SK-N-SH (cell line): ENCODE measurements at regions not wholly inside any gene's neighbourhood (a gene's known extent, or its start where the extent isn't known, plus 50 kb on each side); places are given as distances from the start of the nearest gene placed in this dataset.

ENCODE experiments used
- CTCF ChIA-PET: fragments of 300-600, 350-600 bp; formaldehyde crosslinking; extraction: SDS; loops from one replicate; lab custom pipeline; 2021; lab: Yijun Ruan, JAX
- POLR2A ChIA-PET: fragments of 350-600 bp; sonication (Branson Sonifier 250); formaldehyde crosslinking; extraction: SDS; loops from one replicate; lab custom pipeline; 2020; ENCODE audit warnings: antibody characterized with exemption, inconsistent platforms; lab: Yijun Ruan, JAX
- DNase-seq: peaks from one replicate; pipeline ENCODE4 v3.0.0; 2012
- H2AFZ ChIP-seq: fragments of 200-600 bp; sonication (generic); 2 replicates; pipeline ENCODE4 v1.8.1; 2016; ENCODE audit warnings: antibody characterized with exemption, mild to moderate bottlenecking, low read depth
- H3F3A ChIP-seq: fragments of 200-600 bp; sonication (generic); replicated peaks from 2 replicates; pipeline ENCODE3; 2016; ENCODE audit warnings: antibody characterized with exemption, mild to moderate bottlenecking; ENCODE audit not compliant: insufficient read depth
- H3K27ac ChIP-seq, 2 experiments: fragments of 200-500 bp in 1 of 2; fragments of 200-600 bp in 1 of 2; sonication (Bioruptor generic) in 1 of 2; sonication (generic), shearing (Covaris generic) in 1 of 2; 2 replicates each; pipeline versions ENCODE4 v1.5.1 to v1.6.1; 2014 to 2016; ENCODE audit warnings: low read depth in 2 of 2, inconsistent platforms in 1 of 2, low read length in 1 of 2, mild to moderate bottlenecking in 1 of 2, mixed read lengths in 1 of 2
- H3K27me3 ChIP-seq: fragments of 200-600 bp; sonication (generic), shearing (Covaris generic); 2 replicates; pipeline ENCODE4 v1.6.1; 2016; ENCODE audit warnings: mixed run types; ENCODE audit not compliant: insufficient read depth
- H3K36me3 ChIP-seq, 2 experiments: fragments of 200-500 bp in 1 of 2; fragments of 200-600 bp in 1 of 2; sonication (Bioruptor generic) in 1 of 2; sonication (generic) in 1 of 2; replicated peaks in 1 of 2; 2 replicates each; pipeline versions ENCODE3 to v1.5.1; 2014 to 2016; ENCODE audit warnings: low read length in 1 of 2, mild to moderate bottlenecking in 1 of 2; ENCODE audit not compliant: insufficient read depth in 2 of 2, control insufficient read depth in 1 of 2
- H3K4me1 ChIP-seq, 2 experiments: fragments of 200-500 bp in 1 of 2; fragments of 200-600 bp in 1 of 2; sonication (Bioruptor generic) in 1 of 2; sonication (generic), shearing (Covaris generic) in 1 of 2; 2 replicates each; pipeline versions ENCODE4 v1.5.1 to v1.6.1; 2014 to 2016; ENCODE audit warnings: low read depth in 1 of 2, low read length in 1 of 2, mixed run types in 1 of 2; ENCODE audit not compliant: insufficient read depth in 2 of 2, control insufficient read depth in 1 of 2
- H3K4me2 ChIP-seq: fragments of 200-600 bp; sonication (generic), shearing (Covaris generic); 2 replicates; pipeline ENCODE4 v1.6.1; 2017; ENCODE audit warnings: mixed run types
- H3K4me3 ChIP-seq, 2 experiments: fragments of 200-500 bp in 1 of 2; fragments of 200-600 bp in 1 of 2; sonication (Bioruptor generic) in 1 of 2; sonication (generic), shearing (Covaris generic) in 1 of 2; 2 replicates each; pipeline versions ENCODE4 v1.5.1 to v1.8.1; 2014 to 2016; ENCODE audit warnings: low read depth in 2 of 2, inconsistent platforms in 1 of 2, low read length in 1 of 2, mild to moderate bottlenecking in 1 of 2, mixed read lengths in 1 of 2, moderate library complexity in 1 of 2
- H3K79me2 ChIP-seq: fragments of 200-600 bp; sonication (generic); 2 replicates; pipeline ENCODE4 v1.8.1; 2017; ENCODE audit warnings: mild to moderate bottlenecking; ENCODE audit not compliant: insufficient read depth
- H3K9ac ChIP-seq: fragments of 200-600 bp; sonication (generic); 2 replicates; pipeline ENCODE4 v1.6.1; 2017; ENCODE audit warnings: mixed run types
- H3K9me2 ChIP-seq: fragments of 200-600 bp; sonication (generic); 2 replicates; pipeline ENCODE4 v1.6.1; 2017; ENCODE audit warnings: mixed run types
- H3K9me3 ChIP-seq: fragments of 200-600 bp; sonication (generic); 2 replicates; pipeline ENCODE4 v1.6.1; 2017; ENCODE audit warnings: mixed run types, mild to moderate bottlenecking, moderate library complexity
- H4K20me1 ChIP-seq: fragments of 200-600 bp; sonication (generic); 2 replicates; pipeline ENCODE4 v1.6.1; 2017; ENCODE audit warnings: mild to moderate bottlenecking, mixed run types; ENCODE audit not compliant: insufficient read depth
- FOXJ3 ChIP-seq: sonication (generic); formaldehyde crosslinking; IDR thresholded peaks from 2 replicates; pipeline ENCODE4 v1.5.1; 2020; ENCODE audit warnings: mild to moderate bottlenecking, missing genetic modification reagents
- GABPA ChIP-seq: IDR thresholded peaks from 2 replicates; pipeline ENCODE4 v1.4.0; 2012; ENCODE audit warnings: low read depth, mild to moderate bottlenecking
- NFIC ChIP-seq: IDR thresholded peaks from 2 replicates; pipeline ENCODE4 v1.4.0; 2012; ENCODE audit warnings: borderline replicate concordance
- NRF1 ChIP-seq: IDR thresholded peaks from 2 replicates; pipeline ENCODE4 v1.6.1; 2012; ENCODE audit warnings: low read depth, mild to moderate bottlenecking, low read length
- RAD21 ChIP-seq: IDR thresholded peaks from 2 replicates; pipeline ENCODE4 v1.6.1; 2012; ENCODE audit warnings: mild to moderate bottlenecking, low read length
- TAF1 ChIP-seq: IDR thresholded peaks from 2 replicates; pipeline ENCODE4 v1.6.1; 2012; ENCODE audit warnings: low read depth, mild to moderate bottlenecking, low read length, moderate library complexity, borderline replicate concordance
- YY1 ChIP-seq: IDR thresholded peaks from 2 replicates; pipeline ENCODE4 v1.4.0; 2012; ENCODE audit warnings: low read depth, mild to moderate bottlenecking
- WGBS: methylation state at CpG from one replicate; pipeline ENCODE4 v1.1.6; 2017; ENCODE audit warnings: low lambda C conversion rate; 5-methylcytosine and 5-hydroxymethylcytosine counted together
- TF ChIP-seq, protein P1 (sequence below): fragments of 200-600 bp; sonication (generic); IDR thresholded peaks from 2 replicates; pipeline ENCODE4 v1.6.1; 2017; ENCODE audit warnings: antibody characterized with exemption, mild to moderate bottlenecking, moderate library complexity
- TF ChIP-seq, protein P2 (sequence below): fragments of 150-350 bp; IDR thresholded peaks from 2 replicates; pipeline ENCODE4 v1.6.1; 2016; ENCODE audit warnings: mild to moderate bottlenecking, low read depth, low read length

DNA sequence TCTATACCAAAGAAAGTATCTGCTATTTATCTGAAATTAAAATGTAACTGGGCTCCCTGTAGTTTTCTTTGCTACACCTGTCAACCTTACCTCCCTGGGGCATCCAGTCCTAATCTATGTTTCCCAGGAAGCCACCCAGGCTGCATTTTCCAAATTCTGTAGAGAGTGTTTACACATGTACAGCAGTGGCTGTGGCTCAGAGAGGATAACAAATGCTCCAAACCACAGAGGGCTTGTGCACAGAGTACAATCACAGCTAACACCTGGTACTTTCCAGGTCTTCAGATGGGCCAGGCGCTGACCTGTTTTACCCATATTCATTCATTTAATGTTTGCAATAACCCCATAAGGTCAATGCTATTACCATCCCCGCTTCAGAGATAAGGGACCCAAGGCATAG lies 146.5 kb upstream of the TNR start:
- Histone ChIP-seq H3K79me2 (no peaks in the 10 kb centered on the region), H4K20me1 (no peaks in the 10 kb centered on the region), H3K27ac (no peak overlapping the region), H3K4me2 (no peak overlapping the region), H3F3A (no peaks in the 10 kb centered on the region), H3K9me3 (no peaks in the 10 kb centered on the region), H3K36me3 (no peaks in the 10 kb centered on the region), H3K4me3 (no peak overlapping the region), H3K9ac (no peak overlapping the region), H3K27me3 (no peaks in the 10 kb centered on the region), H3K4me1 (peaks cover 0 to 8% of the 10 kb centered on the region in 2 experiments; a peak in 1 of 4 replicates), H2AFZ (no peak overlapping the region), H3K9me2 (no peaks in the 10 kb centered on the region)
- DNase-seq, result no peak
- ChIA-PET CTCF (interaction anchor here (0.6 to 8.3 kb wide), 2 partner anchors 456 to 514 kb away, joined by 3 to 91 read pairs; no protein-coding TSS in a partner anchor), POLR2A (no interaction called here)
- TF ChIP-seq, protein P1, sequence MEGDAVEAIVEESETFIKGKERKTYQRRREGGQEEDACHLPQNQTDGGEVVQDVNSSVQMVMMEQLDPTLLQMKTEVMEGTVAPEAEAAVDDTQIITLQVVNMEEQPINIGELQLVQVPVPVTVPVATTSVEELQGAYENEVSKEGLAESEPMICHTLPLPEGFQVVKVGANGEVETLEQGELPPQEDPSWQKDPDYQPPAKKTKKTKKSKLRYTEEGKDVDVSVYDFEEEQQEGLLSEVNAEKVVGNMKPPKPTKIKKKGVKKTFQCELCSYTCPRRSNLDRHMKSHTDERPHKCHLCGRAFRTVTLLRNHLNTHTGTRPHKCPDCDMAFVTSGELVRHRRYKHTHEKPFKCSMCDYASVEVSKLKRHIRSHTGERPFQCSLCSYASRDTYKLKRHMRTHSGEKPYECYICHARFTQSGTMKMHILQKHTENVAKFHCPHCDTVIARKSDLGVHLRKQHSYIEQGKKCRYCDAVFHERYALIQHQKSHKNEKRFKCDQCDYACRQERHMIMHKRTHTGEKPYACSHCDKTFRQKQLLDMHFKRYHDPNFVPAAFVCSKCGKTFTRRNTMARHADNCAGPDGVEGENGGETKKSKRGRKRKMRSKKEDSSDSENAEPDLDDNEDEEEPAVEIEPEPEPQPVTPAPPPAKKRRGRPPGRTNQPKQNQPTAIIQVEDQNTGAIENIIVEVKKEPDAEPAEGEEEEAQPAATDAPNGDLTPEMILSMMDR, result no peak
- no peak for TF ChIP-seq GABPA
- TF ChIP-seq RAD21, result no peak
- 92% methylated on average over 2 of the region's 2 CpGs for WGBS

DNA sequence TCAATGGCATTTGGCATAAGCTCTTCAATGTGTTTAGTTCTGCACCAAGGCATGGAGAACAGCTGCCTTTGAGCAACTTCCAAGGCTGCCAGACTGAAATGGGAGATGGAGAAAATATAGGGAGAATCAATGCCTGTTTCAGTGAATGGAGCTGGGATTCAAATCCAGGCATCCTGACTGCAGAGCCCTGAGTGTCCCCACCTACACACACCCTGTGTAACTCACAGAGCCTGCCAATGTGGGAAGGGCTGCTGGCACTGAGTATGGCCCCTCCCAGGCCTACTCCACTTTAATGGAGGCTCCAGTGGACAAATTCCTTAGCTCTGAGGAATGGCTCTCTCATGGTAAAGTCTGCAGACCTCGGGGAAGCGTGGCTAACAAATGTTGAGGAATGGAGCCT lies 145.6 kb upstream of the TNR start:
- Histone ChIP-seq H3K9me2 (no peaks in the 10 kb centered on the region), H2AFZ (no peak overlapping the region), H3K4me1 (peaks cover 0 to 8% of the 10 kb centered on the region in 2 experiments; a peak in 1 of 4 replicates), H3K9me3 (no peaks in the 10 kb centered on the region), H3K9ac (no peak overlapping the region), H3K4me2 (no peak overlapping the region), H3K79me2 (no peaks in the 10 kb centered on the region), H3K4me3 (no peak overlapping the region), H4K20me1 (no peaks in the 10 kb centered on the region), H3F3A (no peaks in the 10 kb centered on the region), H3K27me3 (no peaks in the 10 kb centered on the region), H3K27ac (no peak overlapping the region), H3K36me3 (no peaks in the 10 kb centered on the region)
- WGBS, result 100% methylated on average over 2 of the region's 2 CpGs
- no peak for TF ChIP-seq FOXJ3
- TF ChIP-seq TAF1, result no peak
- TF ChIP-seq, protein P2, sequence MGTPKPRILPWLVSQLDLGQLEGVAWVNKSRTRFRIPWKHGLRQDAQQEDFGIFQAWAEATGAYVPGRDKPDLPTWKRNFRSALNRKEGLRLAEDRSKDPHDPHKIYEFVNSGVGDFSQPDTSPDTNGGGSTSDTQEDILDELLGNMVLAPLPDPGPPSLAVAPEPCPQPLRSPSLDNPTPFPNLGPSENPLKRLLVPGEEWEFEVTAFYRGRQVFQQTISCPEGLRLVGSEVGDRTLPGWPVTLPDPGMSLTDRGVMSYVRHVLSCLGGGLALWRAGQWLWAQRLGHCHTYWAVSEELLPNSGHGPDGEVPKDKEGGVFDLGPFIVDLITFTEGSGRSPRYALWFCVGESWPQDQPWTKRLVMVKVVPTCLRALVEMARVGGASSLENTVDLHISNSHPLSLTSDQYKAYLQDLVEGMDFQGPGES, result no peak
- TF ChIP-seq NRF1, result no peak
- TF ChIP-seq NFIC, result no peak
- TF ChIP-seq YY1, result no peak
- ChIA-PET POLR2A (no interaction called here), CTCF (interaction anchor here (0.8 to 8.3 kb wide), 10 partner anchors 10 to 513 kb away, joined by 3 to 91 read pairs (median 4); no protein-coding TSS in a partner anchor)
- DNase-seq, result no peak
